Liver (tissue), 3 donors: ENCODE measurements at regions not wholly inside any gene's neighbourhood (a gene's known extent, or its start where the extent isn't known, plus 50 kb on each side); places are given as distances from the start of the nearest gene placed in this dataset.
"Not testable (repeated sequence)": the region's sequence is repeated elsewhere in the genome, so short reads cannot be mapped to it uniquely, and the experiment has no call there.

Experiments used
- EGR1 ChIP-seq, 2 donors: IDR thresholded peaks; 2 replicates each; pipeline ENCODE4 v1.6.1; 2016 to 2018; ENCODE audit warnings: antibody characterized with exemption in 2 of 2, low read depth in 2 of 2
- GABPA ChIP-seq, 2 donors: IDR thresholded peaks in 1 of 2; conservative IDR thresholded peaks in 1 of 2; 2 replicates each; pipeline ENCODE4 v1.6.1; 2016; ENCODE audit warnings: antibody characterized with exemption in 2 of 2, mild to moderate bottlenecking in 1 of 2, moderate library complexity in 1 of 2
- JUND ChIP-seq, 2 donors: IDR thresholded peaks; 2 replicates each; pipeline ENCODE4 v1.6.1; 2016; ENCODE audit warnings: antibody characterized with exemption in 2 of 2
- NR2F2 ChIP-seq: IDR thresholded peaks from 2 replicates; pipeline ENCODE4 v1.6.1; 2016; ENCODE audit warnings: antibody characterized with exemption
- RAD21 ChIP-seq, 2 donors: IDR thresholded peaks; 2 replicates each; pipeline ENCODE4 v1.6.1; 2016; ENCODE audit warnings: antibody characterized with exemption in 2 of 2, mild to moderate bottlenecking in 2 of 2
- REST ChIP-seq: IDR thresholded peaks from 2 replicates; pipeline ENCODE4 v1.6.1; 2016; ENCODE audit warnings: antibody characterized with exemption, mild to moderate bottlenecking
- SP1 ChIP-seq: IDR thresholded peaks from 2 replicates; pipeline ENCODE4 v1.6.1; 2018; ENCODE audit warnings: antibody characterized with exemption, mild to moderate bottlenecking
- TAF1 ChIP-seq: conservative IDR thresholded peaks from 2 replicates; pipeline ENCODE4 v1.6.1; 2016; ENCODE audit warnings: antibody characterized with exemption, mild to moderate bottlenecking
- YY1 ChIP-seq: IDR thresholded peaks from 2 replicates; pipeline ENCODE4 v1.6.1; 2016; ENCODE audit warnings: antibody characterized with exemption, mild to moderate bottlenecking
- TF ChIP-seq, protein P1 (sequence below): fragments of 150-350 bp; IDR thresholded peaks from 2 replicates; pipeline ENCODE4 v1.5.1; 2017; ENCODE audit warnings: improper control_type of control experiment, low read depth, low read length; ENCODE audit not compliant: missing input control
- TF ChIP-seq, protein P2 (sequence below): IDR thresholded peaks from 2 replicates; pipeline ENCODE4 v1.6.1; 2016; ENCODE audit warnings: antibody characterized with exemption
- TF ChIP-seq, protein P3 (sequence below): IDR thresholded peaks from 2 replicates; pipeline ENCODE4 v1.6.1; 2016; ENCODE audit warnings: antibody characterized with exemption
- TF ChIP-seq, protein P4 (sequence below): IDR thresholded peaks from 2 replicates; pipeline ENCODE4 v1.6.1; 2016; ENCODE audit warnings: antibody characterized with exemption
- donor health status: healthy.
- donor health status: healthy.

GRCh38 chr4:100608651-100609050 lies 90.8 kb upstream of the EMCN start:
- TF ChIP-seq, protein P1, sequence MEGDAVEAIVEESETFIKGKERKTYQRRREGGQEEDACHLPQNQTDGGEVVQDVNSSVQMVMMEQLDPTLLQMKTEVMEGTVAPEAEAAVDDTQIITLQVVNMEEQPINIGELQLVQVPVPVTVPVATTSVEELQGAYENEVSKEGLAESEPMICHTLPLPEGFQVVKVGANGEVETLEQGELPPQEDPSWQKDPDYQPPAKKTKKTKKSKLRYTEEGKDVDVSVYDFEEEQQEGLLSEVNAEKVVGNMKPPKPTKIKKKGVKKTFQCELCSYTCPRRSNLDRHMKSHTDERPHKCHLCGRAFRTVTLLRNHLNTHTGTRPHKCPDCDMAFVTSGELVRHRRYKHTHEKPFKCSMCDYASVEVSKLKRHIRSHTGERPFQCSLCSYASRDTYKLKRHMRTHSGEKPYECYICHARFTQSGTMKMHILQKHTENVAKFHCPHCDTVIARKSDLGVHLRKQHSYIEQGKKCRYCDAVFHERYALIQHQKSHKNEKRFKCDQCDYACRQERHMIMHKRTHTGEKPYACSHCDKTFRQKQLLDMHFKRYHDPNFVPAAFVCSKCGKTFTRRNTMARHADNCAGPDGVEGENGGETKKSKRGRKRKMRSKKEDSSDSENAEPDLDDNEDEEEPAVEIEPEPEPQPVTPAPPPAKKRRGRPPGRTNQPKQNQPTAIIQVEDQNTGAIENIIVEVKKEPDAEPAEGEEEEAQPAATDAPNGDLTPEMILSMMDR = not testable (repeated sequence)
- TF ChIP-seq, protein P2, sequence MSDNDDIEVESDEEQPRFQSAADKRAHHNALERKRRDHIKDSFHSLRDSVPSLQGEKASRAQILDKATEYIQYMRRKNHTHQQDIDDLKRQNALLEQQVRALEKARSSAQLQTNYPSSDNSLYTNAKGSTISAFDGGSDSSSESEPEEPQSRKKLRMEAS = not testable (repeated sequence)
- TF ChIP-seq, protein P3, sequence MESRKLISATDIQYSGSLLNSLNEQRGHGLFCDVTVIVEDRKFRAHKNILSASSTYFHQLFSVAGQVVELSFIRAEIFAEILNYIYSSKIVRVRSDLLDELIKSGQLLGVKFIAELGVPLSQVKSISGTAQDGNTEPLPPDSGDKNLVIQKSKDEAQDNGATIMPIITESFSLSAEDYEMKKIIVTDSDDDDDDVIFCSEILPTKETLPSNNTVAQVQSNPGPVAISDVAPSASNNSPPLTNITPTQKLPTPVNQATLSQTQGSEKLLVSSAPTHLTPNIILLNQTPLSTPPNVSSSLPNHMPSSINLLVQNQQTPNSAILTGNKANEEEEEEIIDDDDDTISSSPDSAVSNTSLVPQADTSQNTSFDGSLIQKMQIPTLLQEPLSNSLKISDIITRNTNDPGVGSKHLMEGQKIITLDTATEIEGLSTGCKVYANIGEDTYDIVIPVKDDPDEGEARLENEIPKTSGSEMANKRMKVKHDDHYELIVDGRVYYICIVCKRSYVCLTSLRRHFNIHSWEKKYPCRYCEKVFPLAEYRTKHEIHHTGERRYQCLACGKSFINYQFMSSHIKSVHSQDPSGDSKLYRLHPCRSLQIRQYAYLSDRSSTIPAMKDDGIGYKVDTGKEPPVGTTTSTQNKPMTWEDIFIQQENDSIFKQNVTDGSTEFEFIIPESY = not testable (repeated sequence)
- TF ChIP-seq, protein P4, sequence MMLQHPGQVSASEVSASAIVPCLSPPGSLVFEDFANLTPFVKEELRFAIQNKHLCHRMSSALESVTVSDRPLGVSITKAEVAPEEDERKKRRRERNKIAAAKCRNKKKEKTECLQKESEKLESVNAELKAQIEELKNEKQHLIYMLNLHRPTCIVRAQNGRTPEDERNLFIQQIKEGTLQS = not testable (repeated sequence)
- not testable (repeated sequence) for TF ChIP-seq RAD21 (IDR thresholded peaks at IDR 0.05); YY1; SP1; TAF1; REST; JUND (IDR thresholded peaks at IDR 0.05); EGR1 (IDR thresholded peaks at IDR 0.05; ENCODE audit: low read depth in 2 of 2); GABPA (IDR thresholded peaks at IDR 0.05 in 1 of 2, conservative IDR thresholded peaks at IDR 0.05 in 1 of 2); NR2F2
